ENCODE measurements at regions not wholly inside any gene's neighbourhood (a gene's known extent, or its start where the extent isn't known, plus 50 kb on each side); places are given as distances from the start of the nearest gene placed in this dataset.

DNA sequence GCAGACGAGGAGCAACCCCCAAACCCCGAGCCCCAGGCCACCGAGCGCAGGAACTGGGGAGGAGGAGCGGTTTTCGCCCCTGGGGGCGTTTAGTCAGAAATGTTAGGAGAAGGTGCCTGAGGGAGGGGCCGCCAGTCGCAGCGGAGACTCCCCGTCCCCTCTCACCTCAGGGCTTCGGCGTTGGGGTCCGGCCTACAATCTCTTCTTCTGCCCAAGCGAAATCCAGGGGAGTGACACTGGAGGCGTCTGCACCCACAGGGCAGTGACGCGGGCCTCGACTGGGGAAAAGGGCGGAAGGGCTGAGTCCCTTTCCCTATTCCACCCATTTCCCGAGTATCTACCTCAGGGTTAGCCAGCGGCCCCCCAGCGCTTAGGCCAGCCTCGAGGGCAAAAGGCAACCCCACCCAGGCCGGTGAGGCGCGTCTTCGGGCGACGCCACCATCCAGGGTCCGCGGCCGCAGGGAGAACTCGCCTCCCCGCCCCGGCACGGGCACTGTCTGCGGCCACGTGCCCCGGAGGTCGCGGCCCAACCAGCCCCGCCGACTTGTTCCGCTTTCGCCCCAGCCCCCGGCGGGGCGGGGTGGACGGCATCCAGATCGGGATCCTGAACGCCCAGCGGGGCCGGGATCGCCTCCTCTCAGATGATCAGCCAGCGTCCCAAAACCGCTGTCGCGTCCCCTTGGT is 118.7 kb upstream of the BARHL2 start:
- no peak overlapping the region for H3K4me3 ChIP-seq (ENCODE audit: low read depth in 1 of 2, low read length in 2 of 2)
- DNase-seq (no peak), ATAC-seq (ENCODE audit: insufficient read depth, low read depth) (no peak)
- H3K27me3 ChIP-seq (ENCODE audit: insufficient read depth, low read length, poor library complexity), result no peaks in the 10 kb centered on the region
- H3K27ac ChIP-seq (ENCODE audit: low read length), result no peak overlapping the region
- H3K36me3 ChIP-seq (ENCODE audit: insufficient read depth, low read length), result no peaks in the 10 kb centered on the region
- H2AFZ ChIP-seq (ENCODE audit: low read depth, low read length), result no peak overlapping the region
- no peak for TF ChIP-seq EZH2 (IDR thresholded peaks at IDR 0.05; ENCODE audit: borderline replicate concordance, low read depth, low read length, severe bottlenecking)
- TF ChIP-seq, protein P1, sequence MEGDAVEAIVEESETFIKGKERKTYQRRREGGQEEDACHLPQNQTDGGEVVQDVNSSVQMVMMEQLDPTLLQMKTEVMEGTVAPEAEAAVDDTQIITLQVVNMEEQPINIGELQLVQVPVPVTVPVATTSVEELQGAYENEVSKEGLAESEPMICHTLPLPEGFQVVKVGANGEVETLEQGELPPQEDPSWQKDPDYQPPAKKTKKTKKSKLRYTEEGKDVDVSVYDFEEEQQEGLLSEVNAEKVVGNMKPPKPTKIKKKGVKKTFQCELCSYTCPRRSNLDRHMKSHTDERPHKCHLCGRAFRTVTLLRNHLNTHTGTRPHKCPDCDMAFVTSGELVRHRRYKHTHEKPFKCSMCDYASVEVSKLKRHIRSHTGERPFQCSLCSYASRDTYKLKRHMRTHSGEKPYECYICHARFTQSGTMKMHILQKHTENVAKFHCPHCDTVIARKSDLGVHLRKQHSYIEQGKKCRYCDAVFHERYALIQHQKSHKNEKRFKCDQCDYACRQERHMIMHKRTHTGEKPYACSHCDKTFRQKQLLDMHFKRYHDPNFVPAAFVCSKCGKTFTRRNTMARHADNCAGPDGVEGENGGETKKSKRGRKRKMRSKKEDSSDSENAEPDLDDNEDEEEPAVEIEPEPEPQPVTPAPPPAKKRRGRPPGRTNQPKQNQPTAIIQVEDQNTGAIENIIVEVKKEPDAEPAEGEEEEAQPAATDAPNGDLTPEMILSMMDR (IDR thresholded peaks at IDR 0.05; ENCODE audit: borderline replicate concordance, extremely low read depth, low read length, poor library complexity, severe bottlenecking), result no peak
- no peak overlapping the region for H3K4me2 ChIP-seq (ENCODE audit: insufficient read depth, low read length)
- H3K9ac ChIP-seq (ENCODE audit: low read depth, low read length), result no peak overlapping the region
- H3K9me3 ChIP-seq (ENCODE audit: insufficient read depth, low read length, severe bottlenecking), result no peaks in the 10 kb centered on the region
- H3K4me1 ChIP-seq (ENCODE audit: insufficient read depth, low read length), result no peaks in the 10 kb centered on the region
- H4K20me1 ChIP-seq (ENCODE audit: insufficient read depth, low read length), result no peaks in the 10 kb centered on the region
- no peaks in the 10 kb centered on the region for H3K79me2 ChIP-seq (ENCODE audit: insufficient read depth, low read length)

DNA sequence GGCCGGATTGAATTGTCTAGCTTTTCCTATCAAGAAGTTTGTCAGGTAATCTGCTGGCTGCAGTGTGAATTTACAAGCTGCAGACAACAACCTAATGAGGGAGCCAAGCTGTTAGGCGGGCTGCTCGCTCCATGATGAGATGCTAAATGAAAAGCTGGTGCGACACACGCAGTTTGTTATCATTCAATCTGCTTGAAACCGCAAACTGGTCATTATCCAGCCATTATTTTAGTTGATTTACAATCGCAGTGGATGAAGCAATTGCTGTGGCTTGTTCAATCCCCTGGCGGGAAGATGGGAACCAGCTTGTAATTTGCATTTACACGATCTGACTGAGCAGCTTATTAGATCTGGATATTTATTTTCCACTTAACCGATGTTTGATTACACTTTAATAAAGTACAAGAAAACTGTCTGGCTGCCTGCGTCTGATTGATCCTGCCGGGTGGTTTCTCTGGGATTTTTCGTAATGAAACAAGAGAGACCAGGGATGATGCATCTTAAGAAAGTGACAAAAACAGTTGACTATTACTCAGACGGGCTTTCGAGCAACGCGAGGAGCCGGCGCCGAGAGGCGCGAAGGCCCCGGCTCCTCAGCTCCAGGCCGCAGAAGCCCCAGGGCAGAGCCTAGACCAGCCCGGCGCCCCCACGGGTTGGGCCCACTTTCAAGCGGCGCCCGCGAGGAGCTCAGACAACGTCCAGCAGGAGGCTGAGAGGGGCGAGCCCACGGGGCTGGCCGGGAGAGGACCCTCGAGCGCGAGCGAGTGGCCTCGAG is 118.0 kb upstream of the BARHL2 start:
- H3K4me2 ChIP-seq (ENCODE audit: insufficient read depth, low read length), result no peak overlapping the region
- ATAC-seq (ENCODE audit: insufficient read depth, low read depth) (no peak), DNase-seq (no peak)
- H3K36me3 ChIP-seq (ENCODE audit: insufficient read depth, low read length), result no peaks in the 10 kb centered on the region
- no peaks in the 10 kb centered on the region for H3K4me1 ChIP-seq (ENCODE audit: insufficient read depth, low read length)
- no peaks in the 10 kb centered on the region for H3K79me2 ChIP-seq (ENCODE audit: insufficient read depth, low read length)
- no peak overlapping the region for H3K27ac ChIP-seq (ENCODE audit: low read length)
- no peak for TF ChIP-seq EZH2 (IDR thresholded peaks at IDR 0.05; ENCODE audit: borderline replicate concordance, low read depth, low read length, severe bottlenecking)
- TF ChIP-seq, protein P1 (IDR thresholded peaks at IDR 0.05; ENCODE audit: borderline replicate concordance, extremely low read depth, low read length, poor library complexity, severe bottlenecking), result no peak
- no peak overlapping the region for H2AFZ ChIP-seq (ENCODE audit: low read depth, low read length)
- no peak overlapping the region for H3K9ac ChIP-seq (ENCODE audit: low read depth, low read length)
- H3K4me3 ChIP-seq (ENCODE audit: low read depth in 1 of 2, low read length in 2 of 2), result no peak overlapping the region
- H3K9me3 ChIP-seq (ENCODE audit: insufficient read depth, low read length, severe bottlenecking), result no peaks in the 10 kb centered on the region
- no peaks in the 10 kb centered on the region for H4K20me1 ChIP-seq (ENCODE audit: insufficient read depth, low read length)
- H3K27me3 ChIP-seq (ENCODE audit: insufficient read depth, low read length, poor library complexity), result no peaks in the 10 kb centered on the region

DNA sequence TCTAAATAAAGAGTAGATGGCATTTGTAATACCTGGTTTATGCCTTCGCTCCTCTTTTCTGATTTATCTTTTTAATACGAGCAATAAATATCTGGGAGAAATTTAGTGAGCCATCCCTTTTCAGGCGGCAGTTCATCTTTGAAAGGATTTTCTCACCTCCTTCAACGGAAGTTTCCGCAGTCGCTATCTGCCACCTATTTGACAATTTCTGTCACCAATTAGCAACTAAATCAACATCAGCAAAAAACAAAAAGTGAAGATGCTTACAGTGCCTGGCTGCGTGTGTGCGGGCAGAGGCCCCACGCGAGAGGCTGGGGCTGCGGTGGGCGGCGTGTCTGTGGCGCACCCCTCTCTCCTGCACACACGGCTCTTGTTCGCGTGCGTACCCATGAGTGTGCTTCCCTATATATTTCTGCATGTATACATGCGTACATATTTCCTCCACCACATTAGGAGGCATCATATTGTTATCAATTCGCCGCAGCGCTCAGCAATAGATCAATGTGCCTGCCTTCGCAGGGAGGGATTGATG is 117.3 kb upstream of the BARHL2 start:
- Histone ChIP-seq H3K9ac (ENCODE audit: low read depth, low read length) (no peak overlapping the region), H3K4me1 (ENCODE audit: insufficient read depth, low read length) (no peaks in the 10 kb centered on the region), H4K20me1 (ENCODE audit: insufficient read depth, low read length) (no peaks in the 10 kb centered on the region), H3K9me3 (ENCODE audit: insufficient read depth, low read length, severe bottlenecking) (no peaks in the 10 kb centered on the region), H3K79me2 (ENCODE audit: insufficient read depth, low read length) (no peaks in the 10 kb centered on the region), H3K4me2 (ENCODE audit: insufficient read depth, low read length) (no peak overlapping the region), H3K4me3 (ENCODE audit: low read depth in 1 of 2, low read length in 2 of 2) (no peak overlapping the region), H2AFZ (ENCODE audit: low read depth, low read length) (no peak overlapping the region), H3K27me3 (ENCODE audit: insufficient read depth, low read length, poor library complexity) (no peaks in the 10 kb centered on the region), H3K36me3 (ENCODE audit: insufficient read depth, low read length) (no peaks in the 10 kb centered on the region), H3K27ac (ENCODE audit: low read length) (no peak overlapping the region)
- ATAC-seq (ENCODE audit: insufficient read depth, low read depth), result no peak
- no peak for TF ChIP-seq EZH2 (IDR thresholded peaks at IDR 0.05; ENCODE audit: borderline replicate concordance, low read depth, low read length, severe bottlenecking)
- TF ChIP-seq, protein P1 (IDR thresholded peaks at IDR 0.05; ENCODE audit: borderline replicate concordance, extremely low read depth, low read length, poor library complexity, severe bottlenecking), result no peak
- no peak for DNase-seq

All from DND-41 (cell line).